Heart left ventricle (tissue), 13 donors: ENCODE measurements at regions not wholly inside any gene's neighbourhood (a gene's known extent, or its start where the extent isn't known, plus 50 kb on each side); places are given as distances from the start of the nearest gene placed in this dataset.

Experiments used
- CTCF ChIP-seq, 12 donors: fragments of 200-600 bp; sonication (generic) in 4 of 12; IDR thresholded peaks; one replicate each; pipeline versions ENCODE4 v1.5.0 to v1.8.0; 2018 to 2022; ENCODE audit warnings: antibody characterized with exemption in 12 of 12, mild to moderate bottlenecking in 5 of 12
- POLR2A ChIP-seq, 2 donors: fragments of 450-650 bp; IDR thresholded peaks; one replicate each; pipeline ENCODE4 v1.6.1; 2017; ENCODE audit warnings: antibody characterized with exemption in 2 of 2, mild to moderate bottlenecking in 2 of 2, moderate library complexity in 2 of 2
- donor health status: ischemic (EF 13 %, LVEDD 7.1; RV severe dilation, severe dysfunction).
- donor health status: DM: no; HTN: yes; CAD: no.
- donor health status: DM: no; HTN: no; CAD: no.
- donor health status: ischemic (EF 25% LVEDD 6.9; RV normal size, moderate dysfunction).
- donor health status: ischemic (EF 25% LVEDD 5.7; RV mildly dilated, moderate dysfunction).
- donor health status: ischemic (EF 35%, LVEDD 5.7; RV mildly dilated, moderate dysfunction).
- donor health status: nonischemic (EF 11% LVEDD 7.7; RV severe dilation, severe dysfunction).
- donor health status: DM: yes; HTN: yes; CAD: no.
- donor health status: PGD.
- donor health status: ischemic (EF 29% LVEDD 5.4; RV normal size, mild dysfunction).
- donor health status: nonischemic (EF 23%, LVEDD 6.1; RV moderate dilation, normal function).

DNA sequence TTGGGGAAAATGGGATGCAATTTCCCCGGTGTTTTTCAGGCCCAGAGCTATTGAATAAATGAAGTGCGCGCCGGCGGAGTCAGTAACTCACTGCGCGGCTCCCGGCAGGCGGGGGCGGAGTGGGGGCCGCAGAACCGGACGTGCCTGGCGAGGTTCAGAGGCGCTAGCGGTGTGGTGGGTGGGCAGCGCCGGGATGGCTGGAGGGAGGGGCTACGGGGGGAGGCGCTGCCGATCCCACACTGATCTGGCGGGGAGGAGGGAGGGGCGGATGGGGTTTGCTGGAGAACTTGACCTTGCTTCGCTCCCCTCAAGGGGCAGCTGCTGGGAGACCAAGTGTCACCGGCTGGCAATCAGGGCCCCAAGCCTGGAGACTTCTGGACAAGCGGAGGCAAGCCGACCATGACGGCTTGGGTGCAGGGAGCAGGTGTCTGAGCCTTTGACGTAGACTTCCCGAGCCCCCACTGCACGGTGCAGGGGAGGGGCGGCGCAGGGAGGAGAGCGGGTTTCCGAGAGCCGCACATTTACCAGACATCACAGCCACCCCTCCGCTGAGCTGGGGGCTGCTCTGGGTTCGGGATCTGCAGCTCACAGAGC is 174.1 kb upstream of the RTL1 start:
- no peak for TF ChIP-seq CTCF (IDR thresholded peaks at IDR 0.05)
- TF ChIP-seq POLR2A (IDR thresholded peaks at IDR 0.05) = no peak
